Heart right ventricle (tissue), 16 donors: ENCODE measurements at regions not wholly inside any gene's neighbourhood (a gene's known extent, or its start where the extent isn't known, plus 50 kb on each side); places are given as distances from the start of the nearest gene placed in this dataset.

Experiments used
- ATAC-seq, 8 donors: fragments of 200-7000 bp; cut with Tn5 transposase; one replicate each; pipeline ENCODE4 v1.9.1; 2020; ENCODE audit warnings: mild to moderate bottlenecking in 8 of 8, moderate library complexity in 8 of 8, moderate number of reproducible peaks in 1 of 8
- DNase-seq, 2 donors: peaks; one replicate each; pipeline ENCODE4 v3.0.0-alpha.2; 2020
- H3K27ac ChIP-seq, 10 donors: fragments of 200-600 bp; sonication (generic) in 2 of 10; one replicate each; pipeline versions ENCODE4 v1.5.0 to v1.8.0; 2020 to 2022; ENCODE audit warnings: mild to moderate bottlenecking in 3 of 10
- H3K27me3 ChIP-seq, 7 donors: fragments of 200-600 bp; one replicate each; pipeline ENCODE4 v1.8.0; 2021 to 2022; ENCODE audit warnings: mild to moderate bottlenecking in 2 of 7
- H3K36me3 ChIP-seq, 9 donors: fragments of 200-600 bp; sonication (generic) in 1 of 9; one replicate each; pipeline versions ENCODE4 v1.5.0 to v1.8.0; 2020 to 2022; ENCODE audit warnings: mild to moderate bottlenecking in 2 of 9
- H3K4me1 ChIP-seq, 9 donors: fragments of 200-600 bp; sonication (generic) in 1 of 9; one replicate each; pipeline versions ENCODE4 v1.5.0 to v1.8.0; 2020 to 2022; ENCODE audit warnings: mild to moderate bottlenecking in 4 of 9
- H3K4me3 ChIP-seq, 10 donors: fragments of 200-600 bp; sonication (generic) in 2 of 10; one replicate each; pipeline versions ENCODE4 v1.5.0 to v1.8.0; 2020 to 2022; ENCODE audit warnings: mild to moderate bottlenecking in 7 of 10, moderate library complexity in 2 of 10
- H3K9me3 ChIP-seq, 11 donors: fragments of 200-600 bp in 10 of 11; sonication (generic) in 2 of 11; one replicate each; pipeline versions ENCODE4 v1.5.0 to v1.8.0; 2013 to 2022; ENCODE audit warnings: mild to moderate bottlenecking in 2 of 11, control low read depth in 1 of 11, moderate library complexity in 1 of 11
- WGBS, 2 donors: extraction: QIAGEN DNeasy Blood & Tissue Kit; methylation state at CpG; one replicate each; pipeline ENCODE4 v1.1.7; 2013; ENCODE audit warnings: inconsistent platforms in 1 of 2; 5-methylcytosine and 5-hydroxymethylcytosine counted together
- intact Hi-C, 10 donors: fragments of 100-400 bp; cut with DNase I; formaldehyde crosslinking; loops; one replicate each; pipeline versions ENCODE4 v1.11.1 to v1.14.2; 2022
- TF ChIP-seq, protein P1 (sequence below), 9 donors: fragments of 200-600 bp; sonication (generic) in 2 of 9; IDR thresholded peaks; one replicate each; pipeline versions ENCODE4 v1.5.0 to v1.8.0; 2021 to 2022; ENCODE audit warnings: antibody characterized with exemption in 9 of 9, mild to moderate bottlenecking in 5 of 9, moderate library complexity in 1 of 9
- donor health status: Arrhythmogenic right ventricular cardiomyopathy.
- donor health status: ischemic (EF 13 %, LVEDD 7.1; RV severe dilation, severe dysfunction).
- donor health status: healthy with polysubstance abuse.
- donor health status: DM: no; HTN: yes; CAD: no.
- donor health status: DM: no; HTN: no; CAD: no.
- donor health status: ischemic (EF 25% LVEDD 6.9; RV normal size, moderate dysfunction).
- donor health status: ischemic (EF 25% LVEDD 5.7; RV mildly dilated, moderate dysfunction).
- donor health status: healthy.
- donor health status: DM: yes; HTN: yes; CAD: no.
- donor health status: Ischemic cardiomyopathy.
- donor health status: ischemic (EF 35%, LVEDD 5.7; RV mildly dilated, moderate dysfunction).
- donor health status: nonischemic (EF 11% LVEDD 7.7; RV severe dilation, severe dysfunction).
- donor health status: DM: yes; HTN: yes; CAD: no.
- donor health status: PGD.
- donor health status: ischemic (EF 29% LVEDD 5.4; RV normal size, mild dysfunction).
- donor health status: nonischemic (EF 23%, LVEDD 6.1; RV moderate dilation, normal function).

DNA sequence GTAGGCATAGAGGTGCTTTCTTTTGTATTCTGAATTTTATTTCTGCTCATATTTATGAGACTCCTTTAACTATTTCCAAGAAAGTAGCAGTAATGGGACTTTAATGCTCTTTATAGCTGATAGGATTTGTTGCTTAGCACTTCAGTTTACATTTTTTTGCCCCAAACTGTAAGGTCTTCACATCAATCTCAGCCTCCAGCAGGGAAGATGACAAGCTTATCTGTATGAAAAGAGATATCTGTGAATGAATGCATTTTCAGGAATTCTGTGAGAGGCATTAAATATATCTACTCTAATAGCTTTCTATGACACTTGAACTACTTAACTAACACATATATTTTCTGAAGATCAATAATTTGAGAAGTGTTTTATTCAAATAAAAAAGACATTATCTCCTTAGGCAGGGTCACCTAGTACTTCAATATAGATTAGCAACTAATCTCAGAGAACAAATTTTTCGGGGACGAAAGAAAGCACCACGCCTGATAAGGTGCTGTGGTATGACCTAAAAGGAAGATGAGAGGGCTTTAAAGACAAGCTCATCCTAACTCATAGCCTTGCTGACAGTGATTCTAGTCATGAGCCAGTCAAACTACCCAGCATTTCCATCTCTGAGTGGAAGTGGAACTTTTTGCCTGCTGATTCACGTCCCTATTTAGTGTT is 766.1 kb upstream of the CNTNAP5 start:
- H3K27me3 ChIP-seq: no peaks in the 10 kb centered on the region
- intact Hi-C loops: no loop called here
- 64 to 69% methylated on average over 4 of the region's 4 CpGs for WGBS, 2 donors
- no peak overlapping the region for H3K4me3 ChIP-seq
- TF ChIP-seq, protein P1, sequence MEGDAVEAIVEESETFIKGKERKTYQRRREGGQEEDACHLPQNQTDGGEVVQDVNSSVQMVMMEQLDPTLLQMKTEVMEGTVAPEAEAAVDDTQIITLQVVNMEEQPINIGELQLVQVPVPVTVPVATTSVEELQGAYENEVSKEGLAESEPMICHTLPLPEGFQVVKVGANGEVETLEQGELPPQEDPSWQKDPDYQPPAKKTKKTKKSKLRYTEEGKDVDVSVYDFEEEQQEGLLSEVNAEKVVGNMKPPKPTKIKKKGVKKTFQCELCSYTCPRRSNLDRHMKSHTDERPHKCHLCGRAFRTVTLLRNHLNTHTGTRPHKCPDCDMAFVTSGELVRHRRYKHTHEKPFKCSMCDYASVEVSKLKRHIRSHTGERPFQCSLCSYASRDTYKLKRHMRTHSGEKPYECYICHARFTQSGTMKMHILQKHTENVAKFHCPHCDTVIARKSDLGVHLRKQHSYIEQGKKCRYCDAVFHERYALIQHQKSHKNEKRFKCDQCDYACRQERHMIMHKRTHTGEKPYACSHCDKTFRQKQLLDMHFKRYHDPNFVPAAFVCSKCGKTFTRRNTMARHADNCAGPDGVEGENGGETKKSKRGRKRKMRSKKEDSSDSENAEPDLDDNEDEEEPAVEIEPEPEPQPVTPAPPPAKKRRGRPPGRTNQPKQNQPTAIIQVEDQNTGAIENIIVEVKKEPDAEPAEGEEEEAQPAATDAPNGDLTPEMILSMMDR (IDR thresholded peaks at IDR 0.05): no peak
- ATAC-seq (no peak), DNase-seq (no peak)
- no peaks in the 10 kb centered on the region for H3K36me3 ChIP-seq
- no peaks in the 10 kb centered on the region for H3K4me1 ChIP-seq
- no peak overlapping the region for H3K27ac ChIP-seq
- H3K9me3 ChIP-seq: peaks cover 0 to 4% (median 0%) of the 10 kb centered on the region in 11 donors

DNA sequence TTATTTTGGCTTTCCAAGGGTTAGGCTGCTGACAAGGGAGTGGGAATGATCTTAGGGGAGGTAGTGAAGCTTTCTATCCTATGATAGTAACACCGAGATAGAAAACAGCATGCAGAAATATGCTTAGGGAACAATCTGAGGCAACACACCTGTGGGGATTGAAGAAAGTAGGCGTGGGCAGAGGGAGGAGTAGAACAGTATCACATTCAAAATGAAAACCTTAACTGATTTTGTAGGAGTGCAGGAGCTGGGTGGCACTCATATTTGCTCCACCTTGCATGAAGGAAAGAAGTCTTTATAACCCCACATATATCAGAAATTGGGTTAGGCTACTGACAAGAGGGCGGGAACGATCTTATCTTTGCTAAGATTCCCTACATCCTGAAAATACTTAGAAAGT is 762.2 kb upstream of the CNTNAP5 start:
- Histone ChIP-seq H3K4me3 (no peak overlapping the region), H3K4me1 (no peaks in the 10 kb centered on the region), H3K9me3 (peaks cover 0 to 3% (median 0%) of the 10 kb centered on the region in 11 donors), H3K27me3 (no peaks in the 10 kb centered on the region), H3K27ac (no peak overlapping the region), H3K36me3 (no peaks in the 10 kb centered on the region)
- 71 to 77% methylated on average over 4 of the region's 4 CpGs for WGBS, 2 donors
- ATAC-seq: no peak
- no peak for DNase-seq
- intact Hi-C loops: no loop called here
- TF ChIP-seq, protein P1 (IDR thresholded peaks at IDR 0.05): no peak

DNA sequence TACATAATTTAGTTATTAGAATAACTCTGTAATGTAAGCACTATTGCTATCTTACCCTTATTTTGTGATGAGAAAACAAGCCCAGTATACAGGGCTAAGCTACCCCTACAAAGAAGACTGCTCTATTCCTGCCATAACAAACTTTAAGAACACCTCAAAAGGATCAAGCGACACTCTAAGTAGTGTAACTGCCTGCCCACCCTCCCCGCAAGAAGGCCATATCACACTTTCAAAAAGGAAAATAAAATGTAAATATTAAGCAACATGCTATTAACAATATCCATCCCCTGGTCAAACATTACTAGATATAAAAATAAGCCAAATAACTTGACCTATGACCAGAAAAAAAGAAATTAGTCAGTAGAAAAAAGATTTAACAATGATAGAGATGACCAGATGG is 741.7 kb upstream of the CNTNAP5 start:
- peaks cover 0 to 10% (median 0%) of the 10 kb centered on the region in 11 donors for H3K9me3 ChIP-seq
- H3K36me3 ChIP-seq: no peaks in the 10 kb centered on the region
- TF ChIP-seq, protein P1 (IDR thresholded peaks at IDR 0.05): no peak
- no peak for ATAC-seq
- intact Hi-C loops: no loop called here
- H3K4me1 ChIP-seq: no peaks in the 10 kb centered on the region
- H3K27me3 ChIP-seq: no peaks in the 10 kb centered on the region
- DNase-seq: no peak
- H3K4me3 ChIP-seq: no peak overlapping the region
- H3K27ac ChIP-seq: no peak overlapping the region
- WGBS, 2 donors: 94 to 96% methylated on average over 2 of the region's 2 CpGs

DNA sequence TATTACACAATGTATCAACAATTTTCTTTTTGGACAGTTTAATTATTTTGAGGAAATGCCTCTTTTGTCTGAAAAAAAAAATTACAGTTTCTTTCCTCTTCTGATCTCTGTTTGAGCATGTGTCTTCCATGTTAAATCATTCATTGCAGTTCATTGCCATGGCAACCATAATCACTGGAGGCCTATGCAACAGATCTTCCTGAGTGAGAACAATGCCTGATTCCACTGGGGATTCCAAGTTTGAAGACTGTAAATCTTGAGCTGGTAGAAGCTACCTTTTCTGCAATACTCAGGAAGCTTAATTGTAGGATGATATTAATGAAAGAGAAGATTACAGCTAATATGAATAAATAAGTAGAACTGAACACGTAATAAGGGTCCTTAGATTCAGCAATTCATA is 721.4 kb upstream of the CNTNAP5 start:
- intact Hi-C loops: no loop called here
- WGBS, 2 donors: 55 to 76% methylated on average over 1 of the region's 1 CpG
- DNase-seq (no peak), ATAC-seq (no peak)
- no peak overlapping the region for H3K4me3 ChIP-seq
- TF ChIP-seq, protein P1 (IDR thresholded peaks at IDR 0.05): no peak
- H3K4me1 ChIP-seq: no peaks in the 10 kb centered on the region
- no peaks in the 10 kb centered on the region for H3K36me3 ChIP-seq
- peaks cover 0 to 18% (median 0%) of the 10 kb centered on the region in 11 donors for H3K9me3 ChIP-seq
- no peaks in the 10 kb centered on the region for H3K27me3 ChIP-seq
- no peak overlapping the region for H3K27ac ChIP-seq
